Transverse colon (tissue), 3 donors: ENCODE measurements at regions not wholly inside any gene's neighbourhood (a gene's known extent, or its start where the extent isn't known, plus 50 kb on each side); places are given as distances from the start of the nearest gene placed in this dataset.

Experiments used
- CTCF ChIP-seq, 5 experiments: fragments of 200-600 bp in 3 of 5; fragments of 450-650 bp in 2 of 5; sonication (generic) in 3 of 5; IDR thresholded peaks; 1 replicate in 2 of 5; 2 replicates in 3 of 5; pipeline ENCODE4 v1.5.1; 2016 to 2017; ENCODE audit warnings: antibody characterized with exemption in 5 of 5, inconsistent platforms in 3 of 5, mild to moderate bottlenecking in 2 of 5, moderate library complexity in 1 of 5
- POLR2A ChIP-seq: fragments of 450-650 bp; IDR thresholded peaks from one replicate; pipeline ENCODE4 v1.6.1; 2016; ENCODE audit warnings: antibody characterized with exemption, mild to moderate bottlenecking, moderate library complexity

- no peak for TF ChIP-seq CTCF (IDR thresholded peaks at IDR 0.05)
- TF ChIP-seq POLR2A = no peak
Observed at GRCh38 chr11:127073621-127074020, 73.1 kb upstream of the KIRREL3 start.
